Epithelial cell of proximal tubule (primary cell): ENCODE measurements at regions not wholly inside any gene's neighbourhood (a gene's known extent, or its start where the extent isn't known, plus 50 kb on each side); places are given as distances from the start of the nearest gene placed in this dataset.

Source experiments
- DNase-seq: peaks from one replicate; pipeline ENCODE4 v3.0.0-alpha.2; 2011; ENCODE audit warnings: low read depth
- H3K4me3 ChIP-seq: 2 replicates; pipeline ENCODE4 v1.5.1; 2011; ENCODE audit warnings: low read depth, mild to moderate bottlenecking, low read length
- CTCF ChIP-seq: conservative IDR thresholded peaks from 2 replicates; pipeline ENCODE4 v1.5.1; 2012; ENCODE audit warnings: low read depth, mild to moderate bottlenecking, low read length

- no peak overlapping the region for H3K4me3 ChIP-seq
- TF ChIP-seq CTCF: no peak
- DNase-seq: no peak
These were observed 65.3 kb upstream of the NANOGP8 start for GRCh38 chr15:35150361-35150760.

- no peak for DNase-seq
- H3K4me3 ChIP-seq: no peak overlapping the region
- no peak for TF ChIP-seq CTCF
These were observed 60.2 kb upstream of the NANOGP8 start for GRCh38 chr15:35145336-35145735.

- TF ChIP-seq CTCF: no peak
- no peak overlapping the region for H3K4me3 ChIP-seq
- no peak for DNase-seq
These were observed 57.5 kb upstream of the NANOGP8 start for GRCh38 chr15:35142578-35142977.

- TF ChIP-seq CTCF: no peak
- DNase-seq: peak; percentile 33
- H3K4me3 ChIP-seq: no peak overlapping the region
These were observed 56.8 kb upstream of the NANOGP8 start for GRCh38 chr15:35141743-35142471.

GRCh38 chr15:35139822-35140221, 54.7 kb upstream of the NANOGP8 start:
- DNase-seq: no peak
- no peak overlapping the region for H3K4me3 ChIP-seq
- TF ChIP-seq CTCF: no peak

- no peak for DNase-seq
- no peak for TF ChIP-seq CTCF
- H3K4me3 ChIP-seq: no peak overlapping the region
These were observed 52.1 kb upstream of the NANOGP8 start for GRCh38 chr15:35137190-35137574.
